Lung (tissue), 11 donors: ENCODE measurements at regions not wholly inside any gene's neighbourhood (a gene's known extent, or its start where the extent isn't known, plus 50 kb on each side); places are given as distances from the start of the nearest gene placed in this dataset.

Experiments used
- ATAC-seq: fragments of 200-7000 bp; cut with Tn5 transposase; one replicate; pipeline ENCODE4 v1.9.1; 2020; ENCODE audit warnings: moderate number of reproducible peaks; ENCODE audit not compliant: insufficient read depth, low FRiP score
- DNase-seq, 3 donors: peaks; one replicate each; pipeline ENCODE4 v3.0.0-alpha.2; 2013 to 2017
- H3K27ac ChIP-seq, 2 donors: one replicate each; pipeline ENCODE4 v1.5.1; 2013; ENCODE audit warnings: mild to moderate bottlenecking in 2 of 2, moderate library complexity in 2 of 2, control low read depth in 1 of 2, inconsistent platforms in 1 of 2, low read depth in 1 of 2, low read length in 1 of 2
- H3K27me3 ChIP-seq, 3 donors: one replicate each; pipeline ENCODE4 v1.5.1; 2013; ENCODE audit warnings: low read length in 2 of 3; ENCODE audit not compliant: control insufficient read depth in 3 of 3, insufficient read depth in 3 of 3
- H3K36me3 ChIP-seq, 4 donors: one replicate each; pipeline ENCODE4 v1.5.1; 2013; ENCODE audit warnings: low read length in 4 of 4, mild to moderate bottlenecking in 1 of 4, moderate library complexity in 1 of 4; ENCODE audit not compliant: control insufficient read depth in 4 of 4, insufficient read depth in 4 of 4
- H3K4me1 ChIP-seq, 5 donors: one replicate each; pipeline ENCODE4 v1.5.1; 2013; ENCODE audit warnings: low read length in 5 of 5, mild to moderate bottlenecking in 2 of 5, moderate library complexity in 1 of 5; ENCODE audit not compliant: control insufficient read depth in 5 of 5, insufficient read depth in 5 of 5
- H3K4me3 ChIP-seq: one replicate; pipeline ENCODE4 v1.5.1; 2013; ENCODE audit warnings: mild to moderate bottlenecking, control low read depth, moderate library complexity
- H3K9ac ChIP-seq, 2 donors: one replicate each; pipeline ENCODE4 v1.5.1; 2013; ENCODE audit warnings: low read length in 2 of 2, control low read depth in 1 of 2; ENCODE audit not compliant: insufficient read depth in 1 of 2
- H3K9me3 ChIP-seq, 4 donors: one replicate each; pipeline ENCODE4 v1.5.1; 2013; ENCODE audit warnings: low read length in 3 of 4, mild to moderate bottlenecking in 1 of 4, moderate library complexity in 1 of 4; ENCODE audit not compliant: control insufficient read depth in 4 of 4, insufficient read depth in 3 of 4
- CTCF ChIP-seq: IDR thresholded peaks from 2 replicates; pipeline ENCODE4 v1.5.1; 2012; ENCODE audit warnings: mild to moderate bottlenecking; ENCODE audit errors: control extremely low read depth, extremely low read depth
- WGBS, 2 donors: extraction: QIAGEN DNeasy Blood & Tissue Kit; methylation state at CpG; one replicate each; pipeline ENCODE4 v1.1.7; 2013; 5-methylcytosine and 5-hydroxymethylcytosine counted together
- donor health status: control.
- donor health status: control.
- donor health status: Bipolar disorder and iron deficiency.
- donor health status: healthy.
- donor health status: DM: yes; HTN: yes; CAD: no.

GRCh38 chr9:3004572-3004971 is 160.7 kb upstream of the PUM3 start:
- no peak for DNase-seq
- WGBS, 2 donors: 81 to 93% methylated on average over 1 of the region's 1 CpG
- no peak for TF ChIP-seq CTCF
- Histone ChIP-seq H3K4me3 (no peak overlapping the region), H3K9ac (no peak overlapping the region), H3K27ac (no peak overlapping the region), H3K4me1 (peaks cover 0 to 21% (median 0%) of the 10 kb centered on the region in 5 donors), H3K36me3 (no peaks in the 10 kb centered on the region), H3K27me3 (no peaks in the 10 kb centered on the region), H3K9me3 (peaks cover 0 to 5% (median 0%) of the 10 kb centered on the region in 4 donors)
- ATAC-seq: no peak

DNA sequence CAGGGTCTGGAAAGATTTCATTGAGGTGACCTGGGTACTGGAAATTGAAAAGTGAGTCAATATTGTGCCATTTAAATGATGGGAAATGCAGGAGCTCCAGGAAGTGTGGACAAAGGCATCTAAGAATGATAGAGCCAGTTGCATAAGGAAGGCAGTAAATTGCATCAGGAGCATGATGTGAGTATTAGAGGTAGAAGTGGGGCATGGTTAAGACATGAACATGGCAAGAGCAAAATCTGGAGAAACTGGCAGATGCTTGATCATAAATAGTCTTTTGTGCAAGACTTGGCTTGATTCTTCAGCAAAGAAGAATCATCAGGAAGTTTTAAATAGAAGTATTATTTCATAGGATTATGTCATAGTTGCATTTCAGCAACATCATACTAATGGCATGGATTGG is 157.4 kb upstream of the PUM3 start:
- TF ChIP-seq CTCF: no peak
- peaks cover 0 to 5% (median 0%) of the 10 kb centered on the region in 4 donors for H3K9me3 ChIP-seq
- H3K36me3 ChIP-seq: no peaks in the 10 kb centered on the region
- no peak overlapping the region for H3K27ac ChIP-seq
- no peak for ATAC-seq
- H3K9ac ChIP-seq: no peak overlapping the region
- no peak overlapping the region for H3K4me3 ChIP-seq
- no peaks in the 10 kb centered on the region for H3K27me3 ChIP-seq
- no peak for DNase-seq
- H3K4me1 ChIP-seq: peaks cover 0 to 8% (median 0%) of the 10 kb centered on the region in 5 donors

DNA sequence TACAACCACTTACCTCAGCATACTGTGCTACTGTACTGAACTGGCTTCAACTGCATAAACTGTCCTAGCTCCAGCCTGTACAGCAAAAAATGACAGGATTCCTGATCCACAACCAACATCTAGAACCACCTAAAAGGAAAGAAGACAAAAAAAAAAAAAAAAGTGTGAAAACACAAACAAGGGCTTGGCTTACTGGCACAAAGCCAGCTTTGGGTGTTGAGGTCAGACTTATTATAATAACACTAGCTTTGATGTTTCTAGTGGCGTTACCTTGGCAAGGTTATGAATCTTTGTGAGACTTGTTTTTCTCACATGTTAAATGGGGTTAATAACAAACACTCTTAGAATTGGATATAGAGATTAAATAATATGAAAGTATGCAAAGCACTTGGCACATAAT is 148.5 kb upstream of the PUM3 start:
- no peak for TF ChIP-seq CTCF
- H3K27me3 ChIP-seq: no peaks in the 10 kb centered on the region
- ATAC-seq (no peak), DNase-seq (no peak)
- no peaks in the 10 kb centered on the region for H3K36me3 ChIP-seq
- H3K4me3 ChIP-seq: no peak overlapping the region
- 60 to 73% methylated on average over 1 of the region's 1 CpG for WGBS, 2 donors
- H3K9ac ChIP-seq: no peak overlapping the region
- no peak overlapping the region for H3K27ac ChIP-seq
- peaks cover 0 to 3% (median 0%) of the 10 kb centered on the region in 4 donors for H3K9me3 ChIP-seq
- H3K4me1 ChIP-seq: no peaks in the 10 kb centered on the region

DNA sequence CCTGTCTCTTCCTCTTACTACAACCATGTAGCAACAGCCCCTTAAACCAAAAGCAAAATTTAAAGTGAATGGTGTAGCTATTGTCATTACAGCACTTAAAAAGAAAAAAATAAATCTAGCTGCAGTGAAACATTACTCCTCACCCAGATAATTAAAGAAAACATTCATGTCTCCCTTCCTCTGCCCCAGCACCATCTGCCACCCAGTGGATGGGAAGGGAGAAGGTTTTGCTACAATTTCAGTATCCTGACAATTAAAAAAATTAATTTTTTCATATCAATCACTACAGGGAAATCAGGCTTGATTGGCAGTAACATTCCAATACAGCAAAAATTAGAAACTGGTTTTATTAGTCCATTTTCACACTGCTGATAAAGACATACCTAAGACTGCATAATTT is 147.4 kb upstream of the PUM3 start:
- Histone ChIP-seq H3K27ac (no peak overlapping the region), H3K9ac (no peak overlapping the region), H3K4me1 (no peaks in the 10 kb centered on the region), H3K36me3 (no peaks in the 10 kb centered on the region), H3K4me3 (no peak overlapping the region), H3K27me3 (no peaks in the 10 kb centered on the region), H3K9me3 (peaks cover 0 to 3% (median 0%) of the 10 kb centered on the region in 4 donors)
- ATAC-seq: no peak
- DNase-seq: no peak
- no peak for TF ChIP-seq CTCF
